GM12878 (cell line): ENCODE measurements at regions not wholly inside any gene's neighbourhood (a gene's known extent, or its start where the extent isn't known, plus 50 kb on each side); places are given as distances from the start of the nearest gene placed in this dataset.

Experiments used
- ATAC-seq: fragments of 200-7000 bp; cut with Tn5 transposase; 3 replicates; pipeline ENCODE4 v1.9.1; 2020; ENCODE audit warnings: mild to moderate bottlenecking, moderate library complexity
- BruUV-seq: library from RNA; stranded (reverse); fragments of 400-500 nt; replicated peaks from 2 replicates; lab custom pipeline; 2021; lab: Mats Ljungman, UMichigan
- CTCF ChIA-PET: fragments of 300-600 bp; sonication (Branson Sonifier 250); formaldehyde crosslinking; extraction: SDS; loops from one replicate; lab custom pipeline; 2021; ENCODE audit warnings: inconsistent platforms; lab: Yijun Ruan, JAX
- POLR2A ChIA-PET: fragments of 350-600 bp; formaldehyde crosslinking; extraction: SDS; loops from one replicate; lab custom pipeline; 2021; ENCODE audit warnings: inconsistent platforms; lab: Charles Lee
- RAD21 ChIA-PET: fragments of 300-600 bp; sonication (Branson Sonifier 250); formaldehyde crosslinking; loops from one replicate; lab custom pipeline; 2023; ENCODE audit warnings: antibody characterized with exemption; ENCODE audit not compliant: unreplicated experiment; lab: Charles Lee
- SMC1A ChIA-PET: fragments of 300-600 bp; sonication (Branson Sonifier 250); formaldehyde crosslinking; loops from one replicate; lab custom pipeline; 2023; ENCODE audit not compliant: unreplicated experiment, uncharacterized antibody; lab: Charles Lee
- DNase-seq: peaks from one replicate; pipeline ENCODE4 v3.0.0-alpha.2; 2011; ENCODE audit warnings: low read depth, low spot score
- FAIRE-seq: peaks from 3 replicates; lab custom pipeline; 2011; peaks lifted over from hg19 to GRCh38; lab: Jason Lieb, UNC
- H2AFZ ChIP-seq: 2 replicates; pipeline ENCODE4 v1.6.0; 2011; ENCODE audit warnings: low read depth, low read length, control low read depth; ENCODE audit not compliant: control insufficient read depth
- H3K27ac ChIP-seq: 2 replicates; pipeline ENCODE4 v1.5.1; 2011; ENCODE audit warnings: control low read depth; ENCODE audit not compliant: control insufficient read depth, insufficient read depth
- H3K27me3 ChIP-seq, 2 experiments: replicated peaks in 1 of 2; 2 replicates each; pipeline versions ENCODE4 v1.6.0 to v1.6.1; 2011; ENCODE audit warnings: low read length in 1 of 2; ENCODE audit not compliant: control insufficient read depth in 2 of 2, insufficient read depth in 2 of 2
- H3K36me3 ChIP-seq, 2 experiments: 2 replicates each; pipeline ENCODE4 v1.5.1; 2011; ENCODE audit warnings: low read length in 1 of 2; ENCODE audit not compliant: control insufficient read depth in 2 of 2, insufficient read depth in 2 of 2
- H3K4me1 ChIP-seq: 2 replicates; pipeline ENCODE4 v1.6.1; 2011; ENCODE audit warnings: mild to moderate bottlenecking, low read length, moderate library complexity, mixed read lengths; ENCODE audit not compliant: control insufficient read depth, insufficient read depth
- H3K4me2 ChIP-seq: 2 replicates; pipeline ENCODE4 v1.6.0; 2011; ENCODE audit warnings: control low read depth; ENCODE audit not compliant: control insufficient read depth, insufficient read depth
- H3K4me3 ChIP-seq: fragments of 200-600 bp; sonication (generic); 2 replicates; pipeline ENCODE4 v1.5.1; 2016
- H3K79me2 ChIP-seq: 2 replicates; pipeline ENCODE4 v1.6.0; 2011; ENCODE audit warnings: low read length; ENCODE audit not compliant: control insufficient read depth, insufficient read depth
- H3K9ac ChIP-seq: 2 replicates; pipeline ENCODE4 v1.8.0; 2011; ENCODE audit warnings: low read length, control low read depth, mixed read lengths; ENCODE audit not compliant: control insufficient read depth, insufficient read depth
- H3K9me3 ChIP-seq: replicated peaks from 3 replicates; pipeline ENCODE4 v1.5.1; 2011; ENCODE audit warnings: mild to moderate bottlenecking, low read length; ENCODE audit not compliant: control insufficient read depth, insufficient read depth
- H4K20me1 ChIP-seq: 2 replicates; pipeline ENCODE4 v1.6.0; 2011; ENCODE audit not compliant: control insufficient read depth, insufficient read depth
- NFYB ChIP-seq: IDR thresholded peaks from 2 replicates; pipeline ENCODE4 v1.6.1; 2011; ENCODE audit warnings: low read depth, mild to moderate bottlenecking, low read length, improper control_type of control experiment, moderate library complexity; ENCODE audit not compliant: insufficient read depth
- RELA ChIP-seq: fragments of 450-650 bp; IDR thresholded peaks from 2 replicates; pipeline ENCODE4 v1.8.0; 2014; ENCODE audit warnings: borderline replicate concordance; ENCODE audit not compliant: partially characterized antibody
- ZBTB11 ChIP-seq: fragments of 450-650 bp; formaldehyde crosslinking; IDR thresholded peaks from 2 replicates; pipeline ENCODE4 v1.5.0; 2022; ENCODE audit warnings: mild to moderate bottlenecking, missing genetic modification characterization
- WGBS: methylation state at CpG from one replicate; pipeline ENCODE4 v1.1.6; 2016; ENCODE audit warnings: low lambda C conversion rate; ENCODE audit not compliant: insufficient replicate concordance, insufficient coverage; ENCODE audit errors: missing lambda C conversion rate; 5-methylcytosine and 5-hydroxymethylcytosine counted together
- in situ Hi-C: fragments of 300-500 bp; cut with MboI; formaldehyde crosslinking; loops from 9 replicates; pipeline ENCODE4 v1.14.3; 2018; ENCODE audit warnings: mixed read lengths
- intact Hi-C: fragments of 100-400 bp; cut with micrococcal nuclease; formaldehyde crosslinking; loops from one replicate; pipeline ENCODE4 v1.14.2; 2022; ENCODE audit not compliant: unreplicated experiment

GRCh38 chr10:2989292-2989947 lies 77.9 kb upstream of the PFKP start:
- SMC1A ChIA-PET: no interaction called here
- Histone ChIP-seq H3K4me2 (no peak overlapping the region), H3K79me2 (no peaks in the 10 kb centered on the region), H3K9ac (no peak overlapping the region), H3K9me3 (peaks cover 6% of the 10 kb centered on the region; the same call in 2 of the 3 replicates)
- POLR2A ChIA-PET: no interaction called here
- FAIRE-seq: no peak
- TF ChIP-seq RELA (no peak), ZBTB11 (no peak), NFYB (peak; percentile 58; the same call in 1 of the 2 replicates)
- TF ChIP-seq, all 136 proteins: peak for 1
- in situ Hi-C loops (no loop called here), intact Hi-C loops (no loop called here)
- Histone ChIP-seq H3K4me1 (peaks cover 15% of the 10 kb centered on the region), H4K20me1 (no peaks in the 10 kb centered on the region), H3K27me3 (no peaks in the 10 kb centered on the region; a peak in 1 of 4 replicates), H3K36me3 (no peaks in the 10 kb centered on the region), H2AFZ (no peak overlapping the region), H3K27ac (no peak overlapping the region), H3K4me3 (no peak overlapping the region)
- no peak for ATAC-seq
- 19% methylated on average over 4 of the region's 4 CpGs for WGBS
- no peak for DNase-seq
- BruUV-seq: no TSS peak
- CTCF ChIA-PET: no interaction called here
- RAD21 ChIA-PET: no interaction called here
